ENCODE measurements at regions not wholly inside any gene's neighbourhood (a gene's known extent, or its start where the extent isn't known, plus 50 kb on each side); places are given as distances from the start of the nearest gene placed in this dataset.

GRCh38 chr13:105349082-105349723 lies 1186.3 kb downstream of the EFNB2 start:
- DNase-seq (ENCODE audit: low read depth) = no peak

GRCh38 chr13:105346141-105346775 lies 1189.2 kb downstream of the EFNB2 start:
- DNase-seq (ENCODE audit: low read depth) = no peak

- DNase-seq (ENCODE audit: low read depth) = no peak
Measured at GRCh38 chr13:105345730-105346129, 1189.7 kb downstream of the EFNB2 start.

GRCh38 chr13:105345131-105345530 lies 1190.3 kb downstream of the EFNB2 start:
- DNase-seq (ENCODE audit: low read depth) = no peak

- no peak for DNase-seq (ENCODE audit: low read depth)
Measured at GRCh38 chr13:105343134-105343806, 1192.2 kb downstream of the EFNB2 start.

GRCh38 chr13:105342281-105342820 lies 1193.1 kb downstream of the EFNB2 start:
- no peak for DNase-seq (ENCODE audit: low read depth)

- DNase-seq (ENCODE audit: low read depth) = no peak
Measured at GRCh38 chr13:105341758-105342157, 1193.7 kb downstream of the EFNB2 start.

GRCh38 chr13:105341256-105341655 lies 1194.2 kb downstream of the EFNB2 start:
- DNase-seq (ENCODE audit: low read depth) = no peak

GRCh38 chr13:105340061-105340606 lies 1195.3 kb downstream of the EFNB2 start:
- DNase-seq (ENCODE audit: low read depth) = no peak

GRCh38 chr13:105338773-105339172 lies 1196.7 kb downstream of the EFNB2 start:
- DNase-seq (ENCODE audit: low read depth) = no peak

- DNase-seq (ENCODE audit: low read depth) = no peak
Measured at GRCh38 chr13:105338006-105338405, 1197.5 kb downstream of the EFNB2 start.

GRCh38 chr13:105336706-105337576 lies 1198.5 kb downstream of the EFNB2 start:
- no peak for DNase-seq (ENCODE audit: low read depth)

- DNase-seq (ENCODE audit: low read depth) = no peak
Measured at GRCh38 chr13:105334211-105334610, 1201.3 kb downstream of the EFNB2 start.

GRCh38 chr13:105333416-105333815 lies 1202.0 kb downstream of the EFNB2 start:
- DNase-seq (ENCODE audit: low read depth) = no peak

GRCh38 chr13:105329359-105329758 lies 1206.1 kb downstream of the EFNB2 start:
- no peak for DNase-seq (ENCODE audit: low read depth)

- DNase-seq (ENCODE audit: low read depth) = no peak
Measured at GRCh38 chr13:105328212-105328611, 1207.2 kb downstream of the EFNB2 start.

GRCh38 chr13:105327581-105328126 lies 1207.8 kb downstream of the EFNB2 start:
- DNase-seq (ENCODE audit: low read depth) = no peak

- no peak for DNase-seq (ENCODE audit: low read depth)
Measured at GRCh38 chr13:105319875-105320274, 1215.6 kb downstream of the EFNB2 start.

GRCh38 chr13:105316731-105317130 lies 1218.7 kb downstream of the EFNB2 start:
- DNase-seq (ENCODE audit: low read depth) = no peak

GRCh38 chr13:105312906-105313305 lies 1222.6 kb downstream of the EFNB2 start:
- DNase-seq (ENCODE audit: low read depth) = no peak

GRCh38 chr13:105311094-105311493 lies 1224.4 kb downstream of the EFNB2 start:
- no peak for DNase-seq (ENCODE audit: low read depth)

- no peak for DNase-seq (ENCODE audit: low read depth)
Measured at GRCh38 chr13:105307776-105308175, 1227.7 kb downstream of the EFNB2 start.

Measured in activated T-helper 1 cell treated with Interleukin-2 at 50 U/mL for 16 hours (primary cell).